Stimulated activated CD4-positive, alpha-beta T cell treated with anti-CD3 and anti-CD28 coated beads, Interleukin-12 subunit alpha, Interleukin-12 subunit beta, amount 100 ng/mL, for 24 hours (primary cell): ENCODE measurements at regions not wholly inside any gene's neighbourhood (a gene's known extent, or its start where the extent isn't known, plus 50 kb on each side); places are given as distances from the start of the nearest gene placed in this dataset.

Source experiments
- DNase-seq, 2 experiments: peaks; one replicate each; pipeline ENCODE4 v3.0.0-alpha.2; 2020; ENCODE audit warnings: low read depth in 2 of 2

GRCh38 chr7:7048213-7048612 lies 134.1 kb upstream of the C1GALT1 start:
- no peak for DNase-seq

- no peak for DNase-seq
Observed at GRCh38 chr7:7051206-7051877, 131.0 kb upstream of the C1GALT1 start.

- DNase-seq, result no peak
Observed at GRCh38 chr7:7054252-7054830, 128.0 kb upstream of the C1GALT1 start.

GRCh38 chr7:7060828-7061599 lies 121.3 kb upstream of the C1GALT1 start:
- no peak for DNase-seq

- no peak for DNase-seq
Observed at GRCh38 chr7:7077945-7078344, 104.4 kb upstream of the C1GALT1 start.

GRCh38 chr7:7080802-7081201 lies 101.5 kb upstream of the C1GALT1 start:
- DNase-seq, result no peak

GRCh38 chr7:7090460-7090859 lies 91.9 kb upstream of the C1GALT1 start:
- no peak for DNase-seq

- no peak for DNase-seq
Observed at GRCh38 chr7:7098280-7098818, 84.0 kb upstream of the C1GALT1 start.

GRCh38 chr7:7099584-7100014 lies 82.7 kb upstream of the C1GALT1 start:
- DNase-seq, result no peak

GRCh38 chr7:7100432-7100849 lies 81.9 kb upstream of the C1GALT1 start:
- DNase-seq, result no peak

GRCh38 chr7:7102906-7103305 lies 79.4 kb upstream of the C1GALT1 start:
- no peak for DNase-seq

GRCh38 chr7:7103343-7104313 lies 78.7 kb upstream of the C1GALT1 start:
- DNase-seq, result no peak

GRCh38 chr7:7104314-7104698 lies 78.0 kb upstream of the C1GALT1 start:
- no peak for DNase-seq

GRCh38 chr7:7104971-7105370 lies 77.4 kb upstream of the C1GALT1 start:
- DNase-seq, result no peak

- DNase-seq, result no peak
Observed at GRCh38 chr7:7105800-7106582, 76.4 kb upstream of the C1GALT1 start.

- no peak for DNase-seq
Observed at GRCh38 chr7:7108931-7109330, 73.4 kb upstream of the C1GALT1 start.

- DNase-seq, result no peak
Observed at GRCh38 chr7:7109934-7110333, 72.4 kb upstream of the C1GALT1 start.

- DNase-seq, result no peak
Observed at GRCh38 chr7:7110706-7111105, 71.6 kb upstream of the C1GALT1 start.

- DNase-seq, result no peak
Observed at GRCh38 chr7:7112868-7113267, 69.5 kb upstream of the C1GALT1 start.

- DNase-seq, result no peak
Observed at GRCh38 chr7:7114575-7115291, 67.6 kb upstream of the C1GALT1 start.
